GM23338 (cell line): ENCODE measurements at regions not wholly inside any gene's neighbourhood (a gene's known extent, or its start where the extent isn't known, plus 50 kb on each side); places are given as distances from the start of the nearest gene placed in this dataset.

ENCODE experiments used
- EZH2 ChIP-seq: fragments of 200-600 bp; sonication (generic); IDR thresholded peaks from one replicate; pipeline ENCODE4 v1.8.0; 2017; ENCODE audit warnings: antibody characterized with exemption, mild to moderate bottlenecking, low read depth; ENCODE audit not compliant: unreplicated experiment
- NANOG ChIP-seq: IDR thresholded peaks from 2 replicates; pipeline ENCODE4 v1.6.1; 2016; ENCODE audit warnings: antibody characterized with exemption, borderline replicate concordance
- TF ChIP-seq, protein P1 (sequence below), 2 experiments: fragments of 200-600 bp in 1 of 2; sonication (generic) in 1 of 2; conservative IDR thresholded peaks; 2 replicates each; pipeline versions ENCODE4 v1.5.1 to v1.6.1; 2016 to 2017; ENCODE audit warnings: antibody characterized with exemption in 2 of 2, low read depth in 2 of 2, mild to moderate bottlenecking in 2 of 2, moderate library complexity in 1 of 2

GRCh38 chr5:23446424-23446823 lies 61.0 kb upstream of the PRDM9 start:
- TF ChIP-seq EZH2 (no peak), NANOG (no peak)
- TF ChIP-seq, protein P1, sequence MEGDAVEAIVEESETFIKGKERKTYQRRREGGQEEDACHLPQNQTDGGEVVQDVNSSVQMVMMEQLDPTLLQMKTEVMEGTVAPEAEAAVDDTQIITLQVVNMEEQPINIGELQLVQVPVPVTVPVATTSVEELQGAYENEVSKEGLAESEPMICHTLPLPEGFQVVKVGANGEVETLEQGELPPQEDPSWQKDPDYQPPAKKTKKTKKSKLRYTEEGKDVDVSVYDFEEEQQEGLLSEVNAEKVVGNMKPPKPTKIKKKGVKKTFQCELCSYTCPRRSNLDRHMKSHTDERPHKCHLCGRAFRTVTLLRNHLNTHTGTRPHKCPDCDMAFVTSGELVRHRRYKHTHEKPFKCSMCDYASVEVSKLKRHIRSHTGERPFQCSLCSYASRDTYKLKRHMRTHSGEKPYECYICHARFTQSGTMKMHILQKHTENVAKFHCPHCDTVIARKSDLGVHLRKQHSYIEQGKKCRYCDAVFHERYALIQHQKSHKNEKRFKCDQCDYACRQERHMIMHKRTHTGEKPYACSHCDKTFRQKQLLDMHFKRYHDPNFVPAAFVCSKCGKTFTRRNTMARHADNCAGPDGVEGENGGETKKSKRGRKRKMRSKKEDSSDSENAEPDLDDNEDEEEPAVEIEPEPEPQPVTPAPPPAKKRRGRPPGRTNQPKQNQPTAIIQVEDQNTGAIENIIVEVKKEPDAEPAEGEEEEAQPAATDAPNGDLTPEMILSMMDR (conservative IDR thresholded peaks at IDR 0.05; ENCODE audit: low read depth in 2 of 2), result no peak
